ENCODE measurements at regions not wholly inside any gene's neighbourhood (a gene's known extent, or its start where the extent isn't known, plus 50 kb on each side); places are given as distances from the start of the nearest gene placed in this dataset.

GRCh38 chr10:128993443-128993842 lies 473.6 kb upstream of the MGMT start:
- Mint-ChIP-seq H3K4me3 (no peak overlapping the region), H3K36me3 (no peaks in the 10 kb centered on the region), H3K27me3 (no peaks in the 10 kb centered on the region), H3K9me3 (peaks cover 0 to 2% (median 0%) of the 10 kb centered on the region in 11 donors), H3K4me1 (no peaks in the 10 kb centered on the region), H3K27ac (no peak overlapping the region)
- H3K36me3 ChIP-seq (ENCODE audit: control insufficient read depth in 2 of 3, insufficient read depth in 3 of 3, low read length in 3 of 3): no peaks in the 10 kb centered on the region
- CTCF ChIA-PET: no interaction called here
- H3K4me3 ChIP-seq (ENCODE audit: low read length): no peak overlapping the region
- H3K27ac ChIP-seq (ENCODE audit: low read depth, low read length): no peak overlapping the region
- no peaks in the 10 kb centered on the region for H3K9me3 ChIP-seq (ENCODE audit: control insufficient read depth in 2 of 3, low read length in 3 of 3)
- ATAC-seq (no peak), DNase-seq (no peak)
- H3K27me3 ChIP-seq (ENCODE audit: control insufficient read depth in 2 of 2, insufficient read depth in 2 of 2, low read length in 2 of 2): no peaks in the 10 kb centered on the region
- POLR2A ChIA-PET: no interaction called here
- no peaks in the 10 kb centered on the region for H3K4me1 ChIP-seq (ENCODE audit: control insufficient read depth in 2 of 2, insufficient read depth in 2 of 2, low read length in 2 of 2)
- intact Hi-C loops (cut with micrococcal nuclease): no loop called here

- intact Hi-C loops (cut with micrococcal nuclease): no loop called here
- ChIA-PET POLR2A (no interaction called here), CTCF (interaction anchor here (0.7 kb wide), 1 partner anchor 1049 kb away, joined by 3 read pairs; no protein-coding TSS in a partner anchor)
- DNase-seq: no peak
- ATAC-seq: no peak
- Histone ChIP-seq H3K4me3 (ENCODE audit: low read length) (no peak overlapping the region), H3K4me1 (ENCODE audit: control insufficient read depth in 2 of 2, insufficient read depth in 2 of 2, low read length in 2 of 2) (no peaks in the 10 kb centered on the region), H3K27ac (ENCODE audit: low read depth, low read length) (no peak overlapping the region), H3K27me3 (ENCODE audit: control insufficient read depth in 2 of 2, insufficient read depth in 2 of 2, low read length in 2 of 2) (no peaks in the 10 kb centered on the region), H3K36me3 (ENCODE audit: control insufficient read depth in 2 of 3, insufficient read depth in 3 of 3, low read length in 3 of 3) (no peaks in the 10 kb centered on the region), H3K9me3 (ENCODE audit: control insufficient read depth in 2 of 3, low read length in 3 of 3) (no peaks in the 10 kb centered on the region)
- H3K9me3 Mint-ChIP-seq: peaks cover 0 to 2% (median 0%) of the 10 kb centered on the region in 11 donors
- H3K36me3 Mint-ChIP-seq: no peaks in the 10 kb centered on the region
- no peak overlapping the region for H3K27ac Mint-ChIP-seq
- H3K4me3 Mint-ChIP-seq: no peak overlapping the region
- no peaks in the 10 kb centered on the region for H3K27me3 Mint-ChIP-seq
- no peaks in the 10 kb centered on the region for H3K4me1 Mint-ChIP-seq
Observed at GRCh38 chr10:128993911-128994538, 473.0 kb upstream of the MGMT start.

GRCh38 chr10:128994598-128995143 lies 472.4 kb upstream of the MGMT start:
- no peak overlapping the region for H3K27ac Mint-ChIP-seq
- H3K36me3 Mint-ChIP-seq: no peaks in the 10 kb centered on the region
- POLR2A ChIA-PET: no interaction called here
- intact Hi-C loops (cut with micrococcal nuclease): no loop called here
- no peak overlapping the region for H3K4me3 Mint-ChIP-seq
- H3K27me3 ChIP-seq (ENCODE audit: control insufficient read depth in 2 of 2, insufficient read depth in 2 of 2, low read length in 2 of 2): no peaks in the 10 kb centered on the region
- no peaks in the 10 kb centered on the region for H3K9me3 ChIP-seq (ENCODE audit: control insufficient read depth in 2 of 3, low read length in 3 of 3)
- CTCF ChIA-PET: interaction anchor here (0.7 kb wide), 1 partner anchor 1050 kb away, joined by 3 read pairs; no protein-coding TSS in a partner anchor
- H3K4me3 ChIP-seq (ENCODE audit: low read length): no peak overlapping the region
- H3K36me3 ChIP-seq (ENCODE audit: control insufficient read depth in 2 of 3, insufficient read depth in 3 of 3, low read length in 3 of 3): no peaks in the 10 kb centered on the region
- H3K27ac ChIP-seq (ENCODE audit: low read depth, low read length): no peak overlapping the region
- ATAC-seq: no peak
- H3K27me3 Mint-ChIP-seq: no peaks in the 10 kb centered on the region
- DNase-seq: no peak
- H3K4me1 ChIP-seq (ENCODE audit: control insufficient read depth in 2 of 2, insufficient read depth in 2 of 2, low read length in 2 of 2): no peaks in the 10 kb centered on the region
- peaks cover 0 to 2% (median 0%) of the 10 kb centered on the region in 11 donors for H3K9me3 Mint-ChIP-seq
- no peaks in the 10 kb centered on the region for H3K4me1 Mint-ChIP-seq

- ATAC-seq: no peak
- Histone ChIP-seq H3K4me3 (ENCODE audit: low read length) (no peak overlapping the region), H3K9me3 (ENCODE audit: control insufficient read depth in 2 of 3, low read length in 3 of 3) (no peaks in the 10 kb centered on the region), H3K27ac (ENCODE audit: low read depth, low read length) (no peak overlapping the region), H3K36me3 (ENCODE audit: control insufficient read depth in 2 of 3, insufficient read depth in 3 of 3, low read length in 3 of 3) (no peaks in the 10 kb centered on the region), H3K4me1 (ENCODE audit: control insufficient read depth in 2 of 2, insufficient read depth in 2 of 2, low read length in 2 of 2) (no peaks in the 10 kb centered on the region), H3K27me3 (ENCODE audit: control insufficient read depth in 2 of 2, insufficient read depth in 2 of 2, low read length in 2 of 2) (no peaks in the 10 kb centered on the region)
- POLR2A ChIA-PET: no interaction called here
- intact Hi-C loops (cut with micrococcal nuclease): no loop called here
- H3K27me3 Mint-ChIP-seq: no peaks in the 10 kb centered on the region
- peaks cover 0 to 2% (median 0%) of the 10 kb centered on the region in 11 donors for H3K9me3 Mint-ChIP-seq
- no peak overlapping the region for H3K27ac Mint-ChIP-seq
- H3K4me3 Mint-ChIP-seq: no peak overlapping the region
- no peak for DNase-seq
- no peaks in the 10 kb centered on the region for H3K36me3 Mint-ChIP-seq
- no peaks in the 10 kb centered on the region for H3K4me1 Mint-ChIP-seq
- CTCF ChIA-PET: no interaction called here
Observed at GRCh38 chr10:128995676-128996075, 471.4 kb upstream of the MGMT start.

GRCh38 chr10:128996092-128996491 lies 470.9 kb upstream of the MGMT start:
- no peaks in the 10 kb centered on the region for H3K4me1 Mint-ChIP-seq
- Histone ChIP-seq H3K4me1 (ENCODE audit: control insufficient read depth in 2 of 2, insufficient read depth in 2 of 2, low read length in 2 of 2) (no peaks in the 10 kb centered on the region), H3K27me3 (ENCODE audit: control insufficient read depth in 2 of 2, insufficient read depth in 2 of 2, low read length in 2 of 2) (no peaks in the 10 kb centered on the region), H3K9me3 (ENCODE audit: control insufficient read depth in 2 of 3, low read length in 3 of 3) (no peaks in the 10 kb centered on the region), H3K27ac (ENCODE audit: low read depth, low read length) (no peak overlapping the region), H3K36me3 (ENCODE audit: control insufficient read depth in 2 of 3, insufficient read depth in 3 of 3, low read length in 3 of 3) (no peaks in the 10 kb centered on the region), H3K4me3 (ENCODE audit: low read length) (no peak overlapping the region)
- peaks cover 0 to 2% (median 0%) of the 10 kb centered on the region in 11 donors for H3K9me3 Mint-ChIP-seq
- CTCF ChIA-PET: no interaction called here
- DNase-seq (no peak), ATAC-seq (no peak)
- H3K4me3 Mint-ChIP-seq: no peak overlapping the region
- POLR2A ChIA-PET: no interaction called here
- intact Hi-C loops (cut with micrococcal nuclease): no loop called here
- H3K36me3 Mint-ChIP-seq: no peaks in the 10 kb centered on the region
- no peak overlapping the region for H3K27ac Mint-ChIP-seq
- H3K27me3 Mint-ChIP-seq: no peaks in the 10 kb centered on the region

GRCh38 chr10:128998101-128998805 lies 468.8 kb upstream of the MGMT start:
- no peak overlapping the region for H3K27ac ChIP-seq (ENCODE audit: low read depth, low read length)
- no peak overlapping the region for H3K4me3 Mint-ChIP-seq
- no peaks in the 10 kb centered on the region for H3K4me1 ChIP-seq (ENCODE audit: control insufficient read depth in 2 of 2, insufficient read depth in 2 of 2, low read length in 2 of 2)
- H3K9me3 ChIP-seq (ENCODE audit: control insufficient read depth in 2 of 3, low read length in 3 of 3): no peaks in the 10 kb centered on the region
- H3K36me3 Mint-ChIP-seq: no peaks in the 10 kb centered on the region
- H3K27me3 ChIP-seq (ENCODE audit: control insufficient read depth in 2 of 2, insufficient read depth in 2 of 2, low read length in 2 of 2): no peaks in the 10 kb centered on the region
- intact Hi-C loops (cut with micrococcal nuclease): no loop called here
- ChIA-PET CTCF (no interaction called here), POLR2A (no interaction called here)
- no peak overlapping the region for H3K27ac Mint-ChIP-seq
- H3K4me3 ChIP-seq (ENCODE audit: low read length): no peak overlapping the region
- no peak for ATAC-seq
- H3K9me3 Mint-ChIP-seq: peaks cover 0 to 2% (median 0%) of the 10 kb centered on the region in 11 donors
- DNase-seq: no peak
- no peaks in the 10 kb centered on the region for H3K4me1 Mint-ChIP-seq
- H3K36me3 ChIP-seq (ENCODE audit: control insufficient read depth in 2 of 3, insufficient read depth in 3 of 3, low read length in 3 of 3): no peaks in the 10 kb centered on the region
- H3K27me3 Mint-ChIP-seq: no peaks in the 10 kb centered on the region

GRCh38 chr10:129004398-129004797 lies 462.6 kb upstream of the MGMT start:
- ATAC-seq (no peak), DNase-seq (no peak)
- no peaks in the 10 kb centered on the region for H3K9me3 ChIP-seq (ENCODE audit: control insufficient read depth in 2 of 3, low read length in 3 of 3)
- no peaks in the 10 kb centered on the region for H3K27me3 ChIP-seq (ENCODE audit: control insufficient read depth in 2 of 2, insufficient read depth in 2 of 2, low read length in 2 of 2)
- ChIA-PET POLR2A (no interaction called here), CTCF (no interaction called here)
- no peak overlapping the region for H3K27ac Mint-ChIP-seq
- no peaks in the 10 kb centered on the region for H3K36me3 ChIP-seq (ENCODE audit: control insufficient read depth in 2 of 3, insufficient read depth in 3 of 3, low read length in 3 of 3)
- peaks cover 0 to 3% (median 0%) of the 10 kb centered on the region in 5 donors for H3K36me3 Mint-ChIP-seq
- no peak overlapping the region for H3K4me3 ChIP-seq (ENCODE audit: low read length)
- no peaks in the 10 kb centered on the region for H3K4me1 ChIP-seq (ENCODE audit: control insufficient read depth in 2 of 2, insufficient read depth in 2 of 2, low read length in 2 of 2)
- H3K9me3 Mint-ChIP-seq: peaks cover 0 to 11% (median 4%) of the 10 kb centered on the region in 11 donors
- peaks cover 0 to 29% (median 4%) of the 10 kb centered on the region in 5 donors for H3K27me3 Mint-ChIP-seq
- no peak overlapping the region for H3K27ac ChIP-seq (ENCODE audit: low read depth, low read length)
- intact Hi-C loops (cut with micrococcal nuclease): no loop called here
- H3K4me3 Mint-ChIP-seq: no peak overlapping the region
- no peaks in the 10 kb centered on the region for H3K4me1 Mint-ChIP-seq
